Cardiac muscle cell (in vitro differentiated cells and primary cell): ENCODE measurements at regions not wholly inside any gene's neighbourhood (a gene's known extent, or its start where the extent isn't known, plus 50 kb on each side); places are given as distances from the start of the nearest gene placed in this dataset.

Source experiments
- DNase-seq, 2 donors: peaks; one replicate each; pipeline versions ENCODE4 v3.0.0 to v3.0.0-alpha.2; 2010 to 2017; ENCODE audit warnings: low read depth in 1 of 2, low spot score in 1 of 2
- H3K27ac ChIP-seq: fragments of 200-600 bp; sonication (generic); 2 replicates; pipeline ENCODE4 v1.5.1; 2016
- H3K27me3 ChIP-seq: fragments of 200-600 bp; sonication (generic); 2 replicates; pipeline ENCODE4 v1.6.0; 2016; ENCODE audit warnings: control low read depth
- H3K36me3 ChIP-seq: fragments of 200-600 bp; sonication (generic); 2 replicates; pipeline ENCODE4 v1.5.1; 2016; ENCODE audit warnings: control low read depth
- H3K4me1 ChIP-seq: fragments of 200-600 bp; sonication (generic); 2 replicates; pipeline ENCODE4 v1.8.1; 2017; ENCODE audit warnings: low read depth, mild to moderate bottlenecking, mixed run types
- H3K4me3 ChIP-seq: fragments of 200-600 bp; sonication (generic); 2 replicates; pipeline ENCODE4 v1.5.1; 2016; ENCODE audit warnings: mild to moderate bottlenecking
- H3K9me3 ChIP-seq: fragments of 200-600 bp; sonication (generic); 2 replicates; pipeline ENCODE4 v1.5.1; 2017; ENCODE audit warnings: low read depth, mild to moderate bottlenecking, control low read depth
- CTCF ChIP-seq: IDR thresholded peaks from 2 replicates; pipeline ENCODE4 v1.5.1; 2012; ENCODE audit warnings: low read depth, mild to moderate bottlenecking, low read length

GRCh38 chr4:121248747-121249146 is 84.6 kb upstream of the TNIP3 start:
- H3K4me3 ChIP-seq: no peak overlapping the region
- TF ChIP-seq CTCF: no peak

GRCh38 chr4:121246698-121247097 is 82.6 kb upstream of the TNIP3 start:
- H3K27ac ChIP-seq: peak overlapping the region; percentile 61
- no peaks in the 10 kb centered on the region for H3K27me3 ChIP-seq
- peaks cover 7% of the 10 kb centered on the region for H3K4me1 ChIP-seq
- no peaks in the 10 kb centered on the region for H3K36me3 ChIP-seq
- H3K9me3 ChIP-seq: no peaks in the 10 kb centered on the region
- TF ChIP-seq CTCF: no peak
- H3K4me3 ChIP-seq: no peak overlapping the region
- DNase-seq: peak in 1 of 2 donors; percentile 22

More at GRCh38 chr4:121248747-121249146, 84.6 kb upstream of the TNIP3 start:
- DNase-seq: no peak
- Histone ChIP-seq H3K27me3 (no peaks in the 10 kb centered on the region), H3K4me1 (peaks cover 7% of the 10 kb centered on the region), H3K36me3 (no peaks in the 10 kb centered on the region), H3K27ac (no peak overlapping the region), H3K9me3 (no peaks in the 10 kb centered on the region)

GRCh38 chr4:121243485-121243884 is 79.4 kb upstream of the TNIP3 start:
- TF ChIP-seq CTCF: no peak
- Histone ChIP-seq H3K9me3 (no peaks in the 10 kb centered on the region), H3K4me1 (peaks cover 7% of the 10 kb centered on the region), H3K27me3 (no peaks in the 10 kb centered on the region), H3K36me3 (no peaks in the 10 kb centered on the region), H3K27ac (no peak overlapping the region), H3K4me3 (no peak overlapping the region)
- no peak for DNase-seq

DNA sequence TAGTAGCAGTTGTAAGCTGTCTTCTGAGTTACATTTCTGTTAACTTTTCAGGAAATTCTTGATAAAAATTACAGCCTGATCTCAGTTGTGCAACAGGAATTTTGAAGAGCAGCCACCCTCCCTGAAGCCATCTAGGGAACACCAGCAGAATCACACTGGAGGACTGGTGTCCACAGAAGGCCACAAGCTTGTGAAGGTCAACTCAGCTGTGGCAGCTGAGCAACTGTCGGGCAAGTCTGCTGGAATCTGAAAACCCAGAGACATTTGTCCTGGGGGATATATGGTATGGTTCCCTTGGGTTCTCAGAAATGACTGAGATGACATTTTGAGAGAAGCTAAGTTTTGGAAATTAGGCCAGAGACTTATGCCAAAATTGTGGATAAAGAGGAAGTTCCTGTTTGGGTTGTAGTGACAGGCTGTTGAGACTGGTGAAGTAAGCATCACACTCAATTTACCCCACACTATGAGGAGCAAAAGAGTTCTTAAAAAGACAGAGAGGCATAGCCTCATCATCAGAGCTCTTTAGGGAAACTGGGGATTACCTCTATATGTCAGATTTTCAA is 78.1 kb upstream of the TNIP3 start:
- Histone ChIP-seq H3K9me3 (no peaks in the 10 kb centered on the region), H3K4me3 (no peak overlapping the region), H3K4me1 (peaks cover 7% of the 10 kb centered on the region), H3K27me3 (no peaks in the 10 kb centered on the region), H3K27ac (peak overlapping the region; percentile 6), H3K36me3 (no peaks in the 10 kb centered on the region)
- no peak for TF ChIP-seq CTCF
- DNase-seq: no peak

DNA sequence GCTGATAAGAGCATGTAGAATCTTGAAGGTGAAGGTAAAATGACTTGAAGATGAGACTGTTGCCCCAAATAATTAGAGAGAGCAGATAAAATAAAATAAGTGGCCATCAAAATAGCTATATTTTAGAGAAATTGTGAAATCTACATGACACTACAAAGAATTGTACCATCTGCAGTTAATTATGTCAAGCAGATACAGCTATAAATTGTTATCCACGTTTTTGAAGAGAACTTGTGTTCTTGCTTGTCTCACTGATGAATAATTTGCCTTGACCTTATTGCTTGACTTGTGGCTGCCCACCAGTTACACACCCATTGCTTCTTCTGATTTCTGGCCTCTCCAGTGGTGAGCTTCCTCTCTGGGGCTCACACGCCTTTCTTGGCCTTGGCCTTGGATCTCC is 75.8 kb upstream of the TNIP3 start:
- Histone ChIP-seq H3K36me3 (no peaks in the 10 kb centered on the region), H3K4me3 (no peak overlapping the region), H3K9me3 (no peaks in the 10 kb centered on the region), H3K4me1 (no peaks in the 10 kb centered on the region), H3K27me3 (no peaks in the 10 kb centered on the region), H3K27ac (no peak overlapping the region)
- no peak for DNase-seq
- no peak for TF ChIP-seq CTCF

DNA sequence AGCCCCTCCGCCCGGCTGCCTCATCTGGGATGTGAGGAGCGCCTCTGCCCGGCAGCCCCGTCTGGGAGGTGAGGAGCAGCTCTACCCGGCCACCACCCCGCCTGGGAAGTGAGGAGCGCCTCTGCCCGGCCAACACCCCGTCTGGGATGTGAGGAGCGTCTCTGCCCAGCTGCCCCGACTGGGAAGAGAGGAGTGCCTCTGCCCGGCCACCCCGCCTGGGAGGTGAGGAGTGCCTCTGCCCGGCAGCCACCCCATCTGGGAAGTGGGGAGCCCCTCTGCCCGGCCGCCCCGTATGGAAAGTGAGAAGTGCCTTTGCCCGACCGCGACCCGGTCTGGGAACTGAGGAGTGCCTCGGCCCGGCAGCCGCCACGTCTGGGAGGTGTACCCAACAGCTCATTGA is 74.3 kb upstream of the TNIP3 start:
- H3K4me3 ChIP-seq: no peak overlapping the region
- H3K27me3 ChIP-seq: no peaks in the 10 kb centered on the region
- no peak for TF ChIP-seq CTCF
- H3K9me3 ChIP-seq: no peaks in the 10 kb centered on the region
- DNase-seq: no peak
- H3K27ac ChIP-seq: no peak overlapping the region
- no peaks in the 10 kb centered on the region for H3K4me1 ChIP-seq
- no peaks in the 10 kb centered on the region for H3K36me3 ChIP-seq
